MM.1S (cell line): ENCODE measurements at regions not wholly inside any gene's neighbourhood (a gene's known extent, or its start where the extent isn't known, plus 50 kb on each side); places are given as distances from the start of the nearest gene placed in this dataset.

ENCODE experiments used
- EZH2 ChIP-seq: fragments of 300-600 bp; sonication (generic); optimal IDR thresholded peaks from 2 replicates; pipeline ENCODE3; 2017; ENCODE audit warnings: low read depth, mild to moderate bottlenecking, antibody characterized with exemption, low read length, mixed read lengths
- EZH2phosphoT487 ChIP-seq: fragments of 300-600 bp; sonication (generic); IDR thresholded peaks from 2 replicates; pipeline ENCODE4 v1.6.1; 2018; ENCODE audit warnings: antibody characterized with exemption, low read length
- TF ChIP-seq, protein P1 (sequence below): fragments of 300-600 bp; sonication (generic); IDR thresholded peaks from 2 replicates; pipeline ENCODE4 v1.5.1; 2016; ENCODE audit warnings: antibody characterized with exemption, low read length, mixed read lengths

DNA sequence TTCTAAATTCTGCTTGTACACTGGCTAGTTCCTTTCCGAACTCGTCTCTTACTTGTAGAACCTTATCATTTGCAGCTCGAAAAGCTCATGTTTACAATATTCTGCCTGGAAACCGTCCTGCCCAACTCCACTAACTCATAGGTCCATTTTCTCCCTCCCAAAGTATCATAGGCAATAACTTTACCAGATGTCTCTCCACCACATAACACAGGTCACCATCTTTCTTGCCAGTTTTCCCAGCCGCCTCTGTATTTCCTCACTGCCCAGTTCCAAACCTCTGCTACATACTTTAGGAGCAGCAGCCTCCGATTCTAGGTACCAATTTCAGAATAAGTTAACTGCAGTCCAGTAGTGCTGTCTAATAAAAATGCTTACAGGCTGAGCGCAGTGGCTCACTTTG, 259.5 kb downstream of the GLI2 start:
- TF ChIP-seq, protein P1, sequence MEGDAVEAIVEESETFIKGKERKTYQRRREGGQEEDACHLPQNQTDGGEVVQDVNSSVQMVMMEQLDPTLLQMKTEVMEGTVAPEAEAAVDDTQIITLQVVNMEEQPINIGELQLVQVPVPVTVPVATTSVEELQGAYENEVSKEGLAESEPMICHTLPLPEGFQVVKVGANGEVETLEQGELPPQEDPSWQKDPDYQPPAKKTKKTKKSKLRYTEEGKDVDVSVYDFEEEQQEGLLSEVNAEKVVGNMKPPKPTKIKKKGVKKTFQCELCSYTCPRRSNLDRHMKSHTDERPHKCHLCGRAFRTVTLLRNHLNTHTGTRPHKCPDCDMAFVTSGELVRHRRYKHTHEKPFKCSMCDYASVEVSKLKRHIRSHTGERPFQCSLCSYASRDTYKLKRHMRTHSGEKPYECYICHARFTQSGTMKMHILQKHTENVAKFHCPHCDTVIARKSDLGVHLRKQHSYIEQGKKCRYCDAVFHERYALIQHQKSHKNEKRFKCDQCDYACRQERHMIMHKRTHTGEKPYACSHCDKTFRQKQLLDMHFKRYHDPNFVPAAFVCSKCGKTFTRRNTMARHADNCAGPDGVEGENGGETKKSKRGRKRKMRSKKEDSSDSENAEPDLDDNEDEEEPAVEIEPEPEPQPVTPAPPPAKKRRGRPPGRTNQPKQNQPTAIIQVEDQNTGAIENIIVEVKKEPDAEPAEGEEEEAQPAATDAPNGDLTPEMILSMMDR = no peak
- TF ChIP-seq EZH2phosphoT487 = no peak
- no peak for TF ChIP-seq EZH2
